NCI-H2196 (cell line): ENCODE measurements at regions not wholly inside any gene's neighbourhood (a gene's known extent, or its start where the extent isn't known, plus 50 kb on each side); places are given as distances from the start of the nearest gene placed in this dataset.
"Not testable (repeated sequence)": the region's sequence is repeated elsewhere in the genome, so short reads cannot be mapped to it uniquely, and the experiment has no call there.

ENCODE experiments used
- DNase-seq: peaks from one replicate; lab custom pipeline; 2025; ENCODE audit not compliant: unreplicated experiment; lab: John Stamatoyannopoulos, UW

DNA sequence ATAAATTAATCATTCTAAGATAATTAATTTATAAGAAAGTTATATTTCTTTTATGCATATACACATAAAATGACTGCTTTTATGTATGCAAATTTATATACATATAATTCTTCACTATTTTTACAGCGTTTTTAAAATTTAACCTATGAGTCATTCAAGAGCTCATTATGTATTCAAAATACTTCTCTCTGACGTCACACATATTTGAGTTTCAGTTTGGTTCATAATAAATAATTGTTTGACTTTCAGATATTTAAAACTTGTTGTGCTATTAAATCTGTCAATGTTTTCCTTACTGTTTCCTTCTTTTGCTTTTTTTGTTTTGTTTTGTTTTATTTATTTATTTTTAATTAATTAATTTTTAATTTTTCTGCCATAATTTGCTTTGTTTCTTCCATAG lies 467.5 kb upstream of the ADGRB3 start:
- no peak for DNase-seq

DNA sequence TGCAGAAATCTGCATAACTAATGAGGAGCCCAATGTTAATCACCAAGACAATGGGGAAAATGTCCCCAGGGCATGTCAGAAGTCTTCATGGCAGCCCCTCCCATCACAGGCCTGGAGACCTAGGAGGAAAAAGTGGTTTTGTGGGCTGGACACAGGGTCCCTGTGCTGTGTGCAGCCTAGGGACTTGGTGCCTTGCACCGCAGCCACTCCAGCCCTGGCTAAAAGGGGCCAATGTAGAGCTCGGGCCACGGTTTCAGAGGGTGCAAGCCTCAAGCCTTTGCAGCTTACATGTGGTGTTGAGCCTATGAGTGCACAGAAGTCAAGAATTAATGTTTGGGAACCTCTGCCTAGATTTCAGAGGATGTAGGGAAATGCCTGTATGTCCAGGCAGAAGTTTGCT lies 474.3 kb upstream of the ADGRB3 start:
- DNase-seq: not testable (repeated sequence)

DNA sequence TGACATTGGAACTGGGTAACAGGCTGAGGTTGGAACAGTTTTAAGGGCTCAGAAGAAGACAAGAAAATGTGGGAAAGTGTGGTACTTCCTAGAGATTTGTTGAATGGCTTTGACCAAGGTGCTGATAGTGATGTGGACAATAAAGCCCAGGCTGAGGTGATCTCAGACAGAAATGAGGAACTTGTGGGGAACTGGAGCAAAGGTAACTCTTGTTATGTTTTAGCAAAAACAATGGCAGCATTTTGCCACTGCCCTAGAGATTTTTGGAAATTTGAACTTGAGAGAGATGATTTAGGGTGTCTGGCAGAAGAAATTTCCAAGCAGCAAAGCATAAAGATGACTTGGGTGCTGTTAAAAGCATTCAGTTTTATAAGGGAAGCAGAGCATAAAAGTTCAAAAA lies 474.7 kb upstream of the ADGRB3 start:
- DNase-seq: no peak

DNA sequence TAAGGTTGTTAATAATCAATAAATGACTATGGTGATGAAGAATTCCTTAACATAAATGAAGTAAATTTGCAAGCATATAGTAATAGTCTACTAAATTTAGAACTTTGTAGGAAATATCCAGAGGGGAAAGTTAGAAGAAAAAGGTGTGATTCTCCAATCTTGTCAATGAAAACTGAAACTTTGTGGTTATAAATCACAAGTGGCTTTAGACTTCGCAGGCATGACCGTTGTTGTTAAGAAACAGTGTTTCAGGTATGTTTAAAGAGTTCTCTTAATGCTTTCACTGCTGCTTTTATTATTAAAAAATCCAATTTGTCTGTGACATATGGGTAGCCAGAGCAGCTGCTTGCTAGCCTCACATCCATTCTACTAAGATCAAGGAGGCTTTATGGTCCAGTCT lies 475.6 kb upstream of the ADGRB3 start:
- no peak for DNase-seq

DNA sequence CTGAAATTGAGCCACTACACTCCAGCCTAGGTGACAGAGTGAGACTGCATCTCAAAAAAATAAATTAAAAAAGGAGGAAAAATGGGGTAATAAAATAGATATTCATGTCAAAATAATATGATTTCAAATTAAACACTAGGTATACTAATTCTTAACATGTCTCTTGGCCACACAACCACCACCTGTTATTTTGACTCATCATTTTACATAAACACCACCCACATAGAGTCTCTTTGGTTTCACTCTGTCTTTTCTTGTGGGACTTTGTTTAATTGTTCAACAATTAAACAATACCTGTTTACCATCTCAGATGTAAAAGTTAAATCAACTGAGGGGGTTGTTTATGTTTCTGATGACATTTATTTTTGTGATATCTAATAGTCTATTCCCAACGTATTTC lies 476.8 kb upstream of the ADGRB3 start:
- no peak for DNase-seq

DNA sequence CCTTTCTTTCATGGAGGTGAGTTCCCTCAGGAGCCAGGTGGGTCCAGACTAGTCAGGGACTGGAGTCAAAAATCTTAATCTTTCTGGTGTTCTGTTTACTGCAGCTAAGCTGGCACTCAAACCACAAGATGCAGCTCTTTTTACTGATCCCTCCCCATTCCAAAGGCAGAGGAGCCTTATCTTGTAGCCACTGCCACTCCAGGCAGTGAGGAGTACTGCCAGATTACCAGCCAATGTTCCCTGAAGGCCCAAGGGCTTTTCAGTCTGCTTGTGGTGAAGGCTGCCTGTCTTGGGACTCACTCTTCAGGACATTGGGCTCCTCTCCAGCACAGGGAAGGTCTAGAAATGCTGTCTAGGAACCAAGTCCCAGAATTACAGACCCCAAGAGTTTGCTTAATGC lies 490.4 kb upstream of the ADGRB3 start:
- DNase-seq: no peak

DNA sequence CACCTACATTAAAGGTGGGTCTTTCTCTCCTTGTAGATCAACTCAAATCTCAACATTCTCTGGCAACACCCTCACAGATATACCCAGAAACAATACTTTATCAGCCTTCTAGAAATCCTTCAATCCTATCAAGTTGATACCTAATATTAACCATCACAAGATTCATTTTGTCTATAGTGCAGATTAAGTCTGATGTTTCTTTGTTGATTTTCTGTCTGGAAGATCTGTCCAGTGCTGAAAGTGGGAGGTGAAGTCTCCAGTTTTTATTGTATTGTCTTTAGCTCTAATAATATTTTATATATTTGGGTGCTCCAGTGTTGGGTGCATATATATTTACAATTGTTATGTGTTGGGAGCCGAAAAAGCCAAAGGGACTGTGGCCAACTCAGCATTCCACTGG lies 493.9 kb upstream of the ADGRB3 start:
- DNase-seq: no peak

DNA sequence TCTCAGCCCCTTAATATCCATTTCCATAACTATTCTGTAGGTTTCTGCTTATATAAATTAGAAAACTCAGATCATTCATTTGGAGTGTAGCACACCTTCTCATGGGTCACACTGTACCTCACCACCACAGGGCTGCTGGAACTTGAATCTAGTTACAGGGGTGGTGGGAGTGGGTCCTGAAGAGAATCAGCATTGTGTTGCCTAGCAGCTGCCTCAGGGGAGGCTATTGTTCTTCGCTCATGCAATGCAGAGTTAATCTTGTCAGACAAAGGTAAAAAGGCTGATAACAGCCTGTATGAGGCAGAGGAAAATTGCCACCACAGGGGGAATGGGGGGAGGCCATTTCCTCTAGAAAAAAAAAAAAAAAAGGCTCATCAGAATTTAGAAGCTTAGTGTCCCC lies 496.0 kb upstream of the ADGRB3 start:
- DNase-seq: no peak

DNA sequence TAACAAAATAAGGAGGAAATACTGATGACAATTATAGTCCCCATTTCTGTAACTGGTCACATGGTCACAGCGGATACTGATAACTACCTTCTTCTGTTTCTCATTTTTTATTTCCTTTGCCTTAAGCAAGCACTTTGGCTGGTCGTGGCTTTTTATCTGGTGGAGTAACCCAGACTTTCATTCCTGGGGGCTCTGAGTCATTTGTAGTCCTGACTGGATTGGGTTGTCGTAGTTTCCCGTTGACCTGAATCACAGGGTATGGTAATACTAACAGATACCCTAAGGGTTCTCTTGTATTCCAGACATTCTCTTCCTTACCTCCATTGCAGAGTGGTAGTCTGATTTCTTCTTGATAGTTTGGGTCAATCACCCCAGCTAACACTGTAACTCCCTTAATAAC lies 500.3 kb upstream of the ADGRB3 start:
- no peak for DNase-seq

DNA sequence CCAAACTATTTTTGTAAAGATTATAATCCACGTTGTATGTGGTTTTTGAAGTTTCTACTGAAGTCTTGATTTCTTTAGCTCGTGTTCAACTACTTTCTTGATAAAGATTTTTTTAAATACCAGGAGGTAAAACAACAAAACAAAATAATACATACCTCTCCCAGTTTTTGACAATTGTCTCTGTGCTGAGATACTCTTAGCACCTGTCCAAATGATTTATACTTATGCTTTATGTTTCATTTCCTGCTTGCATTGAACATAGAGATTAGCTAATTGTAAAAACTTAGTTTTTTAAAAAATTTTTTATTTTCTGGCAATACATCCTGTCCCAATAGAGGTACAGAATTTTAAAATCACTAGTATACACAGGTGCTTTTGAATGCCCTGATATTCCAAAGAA lies 506.9 kb upstream of the ADGRB3 start:
- DNase-seq: no peak

DNA sequence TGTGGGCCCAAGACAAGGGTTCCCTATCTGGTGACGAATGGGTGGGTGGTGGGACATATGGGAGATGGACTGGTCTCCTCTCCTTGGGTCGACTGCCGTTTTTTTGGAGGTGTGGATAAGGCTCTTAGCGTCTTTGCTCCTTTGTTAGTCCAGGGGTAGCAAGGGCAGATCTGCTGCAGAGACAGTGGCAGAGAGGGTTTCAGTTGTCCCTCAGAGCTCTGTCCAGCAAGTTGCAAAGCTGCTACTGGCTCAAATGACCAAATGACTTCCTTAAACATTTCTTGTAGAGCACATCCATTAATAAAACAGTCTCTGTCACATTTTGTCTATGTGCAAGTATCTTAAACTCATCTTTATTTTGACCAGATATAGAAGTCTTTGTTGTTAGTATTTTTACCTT lies 508.0 kb upstream of the ADGRB3 start:
- DNase-seq: no peak

DNA sequence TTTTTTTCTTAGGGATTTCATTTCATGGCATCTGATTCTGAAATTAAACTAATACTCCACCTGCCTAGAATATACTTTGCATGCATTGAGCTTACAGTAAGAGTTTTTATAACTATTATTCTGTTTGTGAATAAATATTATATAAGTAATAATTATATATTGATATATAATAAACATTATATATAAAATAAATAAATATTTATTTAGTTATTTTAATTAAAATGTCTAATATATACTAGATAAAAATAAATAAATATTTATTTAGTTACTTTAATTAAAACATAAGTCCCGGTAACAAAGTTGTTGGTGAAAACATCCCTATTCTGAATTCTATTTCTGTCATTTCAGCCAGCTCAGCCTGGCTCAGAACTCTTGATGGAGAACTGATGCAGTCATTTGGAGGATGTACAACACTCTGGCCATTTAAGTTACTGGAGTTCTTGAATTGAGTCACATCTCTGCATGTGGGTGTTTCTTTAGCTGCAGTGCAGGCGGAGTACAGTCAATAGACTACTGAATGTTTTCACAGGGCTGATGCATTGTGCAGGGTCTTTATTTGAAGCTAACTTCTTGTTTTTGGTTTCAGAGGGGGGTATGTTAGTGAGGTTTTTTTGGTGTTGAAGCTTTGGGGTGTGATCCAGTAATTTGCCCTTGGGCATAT lies 508.9 kb upstream of the ADGRB3 start:
- DNase-seq: no peak

DNA sequence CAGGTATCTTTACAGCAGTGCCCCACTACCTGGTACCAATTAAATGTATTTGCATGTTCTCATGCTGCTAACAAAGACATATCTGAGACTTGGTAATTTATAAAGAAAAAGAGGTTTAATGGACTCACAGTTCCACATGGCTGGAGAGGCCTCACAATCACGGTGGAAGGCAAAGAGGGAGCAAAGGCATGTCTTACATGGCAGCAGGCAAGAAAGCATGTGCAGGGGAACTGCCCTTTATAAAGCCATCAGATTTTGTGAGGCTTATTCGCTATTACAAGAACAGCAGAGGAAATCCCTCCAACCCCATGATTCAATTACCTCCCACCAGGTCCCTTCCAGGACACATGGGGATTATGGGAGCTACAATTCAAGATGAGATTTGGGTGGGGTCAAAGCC lies 512.1 kb upstream of the ADGRB3 start:
- DNase-seq: not testable (repeated sequence)

DNA sequence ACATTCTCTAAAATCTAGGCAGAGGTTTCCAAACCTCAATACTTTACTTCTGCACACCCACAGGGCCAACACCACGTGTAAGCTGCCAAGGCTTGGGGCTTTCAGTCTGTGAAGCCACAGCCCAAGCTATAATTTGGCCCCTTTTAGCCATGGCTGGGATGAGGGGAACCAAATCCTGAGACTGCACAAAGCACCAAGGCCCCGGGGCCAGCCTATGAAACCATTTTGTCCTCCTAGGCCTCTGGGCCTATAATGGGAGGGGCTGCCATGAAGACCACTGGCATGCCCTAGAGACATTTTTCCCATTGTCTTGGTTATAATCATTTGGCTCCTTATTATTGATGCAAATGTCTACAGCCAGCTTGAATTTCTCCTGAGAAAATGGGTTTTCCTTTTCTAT lies 513.0 kb upstream of the ADGRB3 start:
- DNase-seq: no peak

DNA sequence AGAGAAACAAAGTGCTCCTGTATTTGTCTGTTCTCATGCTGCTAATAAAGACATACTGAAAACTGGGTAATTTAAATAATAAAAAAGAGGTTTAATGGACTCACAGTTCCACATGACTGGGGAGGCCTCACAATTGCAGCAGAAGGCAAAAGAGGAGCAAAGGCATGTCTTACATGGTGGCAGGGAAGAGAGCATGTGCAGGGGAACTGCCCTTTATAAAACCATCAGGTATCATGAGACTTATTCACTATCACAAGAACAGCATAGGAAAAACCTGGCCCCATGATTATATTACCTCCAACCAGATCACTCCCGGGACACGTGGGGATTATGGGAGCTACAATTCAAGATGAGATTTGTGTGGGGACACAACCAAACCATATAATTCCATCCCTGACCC lies 514.1 kb upstream of the ADGRB3 start:
- not testable (repeated sequence) for DNase-seq

DNA sequence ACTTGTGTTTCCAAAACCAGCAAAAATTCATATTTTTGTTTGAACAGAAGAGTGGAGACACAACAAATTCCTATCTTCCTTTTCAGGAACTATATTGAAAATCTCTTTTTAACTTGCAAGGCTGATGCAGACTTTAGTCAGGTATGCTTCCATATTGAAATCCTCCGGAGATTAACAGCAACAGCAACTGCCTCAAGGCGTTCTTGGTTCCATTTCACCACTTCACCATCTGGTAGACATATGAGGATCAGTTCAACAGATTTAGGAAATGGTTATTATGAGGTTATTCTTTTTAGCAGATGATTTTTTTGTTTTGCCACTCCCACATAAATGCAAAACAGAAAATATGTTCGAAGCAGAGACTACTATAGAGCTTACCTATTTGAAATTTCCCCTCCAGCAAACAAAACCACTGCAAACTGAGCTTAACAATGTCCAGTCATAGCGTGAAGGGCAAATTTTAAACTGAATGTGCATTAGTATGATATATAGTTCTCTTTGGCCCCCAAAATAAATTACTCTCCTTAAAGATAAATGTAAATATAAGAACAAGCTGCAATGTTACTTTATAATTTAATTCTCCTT lies 520.5 kb upstream of the ADGRB3 start:
- no peak for DNase-seq

DNA sequence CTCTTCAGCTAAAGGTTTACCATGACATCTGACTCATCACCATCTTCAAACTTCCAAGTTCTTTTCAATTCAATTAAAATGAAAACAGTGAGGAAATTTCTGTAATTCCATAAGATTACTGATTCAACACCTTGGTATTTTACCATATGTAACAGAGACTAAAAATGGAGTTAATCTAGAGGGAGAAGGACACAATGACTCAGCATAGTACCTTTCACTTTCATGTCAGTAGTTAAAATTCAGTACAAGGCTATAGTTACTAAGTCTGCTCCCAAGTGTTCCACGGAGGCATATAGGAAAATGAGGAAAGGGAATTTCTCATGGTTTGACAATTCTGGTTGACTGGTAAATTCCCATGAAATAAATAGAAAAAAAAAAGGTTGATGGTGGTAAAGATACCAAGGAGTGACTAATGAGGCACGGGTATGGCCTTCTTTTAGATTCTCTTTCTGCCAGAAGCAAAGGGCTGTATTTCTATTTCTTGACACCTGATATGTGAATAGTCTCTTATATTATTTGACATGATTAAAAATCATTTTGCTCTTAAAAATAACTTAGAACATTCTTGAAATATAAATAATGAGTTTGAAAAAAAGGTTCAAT lies 526.7 kb upstream of the ADGRB3 start:
- no peak for DNase-seq

DNA sequence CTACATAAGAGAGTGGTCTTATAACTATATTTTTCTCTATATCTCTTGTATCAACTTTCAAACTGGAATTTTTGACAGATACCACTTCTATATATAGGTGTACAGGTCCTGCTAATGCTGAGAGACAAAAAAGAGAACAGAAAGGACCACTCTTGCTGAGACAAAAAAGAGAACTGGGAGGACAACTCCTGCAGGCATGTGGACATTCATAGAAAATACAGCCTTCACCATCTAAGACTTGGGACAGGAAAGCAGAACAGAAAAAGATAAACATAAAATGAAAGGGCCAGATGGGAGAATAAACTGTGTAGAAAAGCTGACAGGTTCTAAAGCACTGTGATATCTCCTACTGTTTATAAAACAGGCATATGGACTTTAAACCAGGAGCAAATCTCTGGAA lies 541.0 kb upstream of the ADGRB3 start:
- no peak for DNase-seq

DNA sequence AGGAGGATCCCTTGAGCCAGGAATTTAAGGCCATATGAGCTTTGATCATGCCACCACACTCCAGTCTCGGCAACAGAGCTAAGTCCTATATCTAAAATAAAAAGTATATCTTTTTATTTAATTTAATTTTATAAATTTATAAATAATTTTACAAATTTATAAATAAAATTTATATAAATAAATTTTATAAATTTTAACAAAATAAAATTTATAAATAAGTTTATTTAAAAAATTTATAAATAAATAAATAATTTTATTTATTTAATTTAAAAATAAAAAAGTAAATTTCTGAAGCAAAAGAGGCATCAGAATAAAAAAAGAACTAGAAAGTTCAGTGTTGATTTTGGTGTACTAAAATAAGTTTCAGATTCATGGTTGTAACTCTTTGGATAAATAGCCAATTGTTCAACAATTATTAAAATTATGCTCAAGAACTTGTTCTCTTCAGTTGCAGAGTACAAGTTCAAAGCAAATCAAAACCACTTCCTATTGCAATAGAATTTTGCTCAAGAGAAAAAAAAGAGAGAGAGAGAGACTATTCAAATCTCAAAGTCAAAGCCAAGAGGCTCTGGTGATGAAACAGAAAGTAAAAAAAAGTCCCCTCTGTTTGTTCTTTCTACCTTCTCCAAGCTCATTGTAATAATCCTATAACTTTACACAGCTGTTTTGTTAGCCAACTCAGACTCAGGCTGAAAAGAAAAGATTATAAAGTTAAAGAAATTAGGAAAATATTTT lies 547.5 kb upstream of the ADGRB3 start:
- DNase-seq: no peak

DNA sequence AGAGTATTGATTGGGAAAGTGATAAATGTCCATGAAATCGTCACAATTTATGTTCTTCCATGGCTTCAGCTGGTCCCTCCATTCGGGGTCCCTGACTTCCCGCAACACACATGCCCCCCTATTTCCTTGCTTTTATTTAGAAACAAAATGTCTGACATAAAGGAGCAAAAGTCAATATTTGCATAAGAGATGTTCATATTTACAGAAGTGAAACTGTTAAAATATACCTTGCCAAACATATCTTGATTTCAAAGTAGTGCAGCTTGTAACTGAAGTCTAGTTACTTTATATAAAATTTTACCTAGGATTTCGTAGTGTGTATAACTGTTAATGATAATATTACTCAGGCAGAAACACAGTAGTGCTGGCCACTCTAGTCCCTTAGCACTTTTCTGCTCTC lies 548.9 kb upstream of the ADGRB3 start:
- no peak for DNase-seq

DNA sequence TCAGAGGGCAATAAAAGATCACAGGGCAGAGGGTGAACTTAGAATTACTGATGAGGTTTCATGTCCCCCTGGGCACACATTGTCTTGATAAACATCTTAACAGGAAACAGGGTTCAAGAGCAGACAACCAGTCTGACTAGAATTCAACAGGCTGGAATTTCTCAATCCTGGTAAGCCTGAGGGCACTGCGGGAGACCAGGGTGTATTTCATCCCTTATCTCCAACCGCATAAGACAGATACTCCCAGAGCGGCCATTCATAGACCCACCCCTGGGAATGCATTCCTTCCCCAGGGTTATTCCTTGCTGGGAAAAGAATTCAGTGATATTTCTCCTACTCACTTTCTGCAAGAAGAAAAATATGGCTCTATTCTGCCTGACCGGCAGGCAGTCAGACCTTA lies 549.5 kb upstream of the ADGRB3 start:
- DNase-seq: not testable (repeated sequence)

DNA sequence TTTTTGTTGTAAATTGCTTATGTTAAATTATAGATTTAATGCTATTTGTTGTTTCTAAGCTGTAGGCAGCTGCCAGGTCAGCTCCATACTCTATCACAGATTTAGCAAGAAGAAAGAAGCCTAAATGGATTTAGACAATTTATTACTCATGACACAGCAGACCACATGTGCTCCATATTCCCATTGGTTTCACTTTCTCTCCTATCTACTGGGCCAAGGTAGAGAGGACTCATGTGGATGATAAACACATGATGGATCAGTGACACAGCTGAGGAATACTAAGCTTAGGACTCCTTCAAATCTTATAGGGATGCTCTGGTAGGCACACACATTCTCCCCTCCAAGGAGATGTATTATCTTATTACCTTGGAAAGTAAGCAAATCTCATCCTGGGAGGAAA lies 553.0 kb upstream of the ADGRB3 start:
- DNase-seq: no peak
